ENCODE measurements at regions not wholly inside any gene's neighbourhood (a gene's known extent, or its start where the extent isn't known, plus 50 kb on each side); places are given as distances from the start of the nearest gene placed in this dataset.

DNA sequence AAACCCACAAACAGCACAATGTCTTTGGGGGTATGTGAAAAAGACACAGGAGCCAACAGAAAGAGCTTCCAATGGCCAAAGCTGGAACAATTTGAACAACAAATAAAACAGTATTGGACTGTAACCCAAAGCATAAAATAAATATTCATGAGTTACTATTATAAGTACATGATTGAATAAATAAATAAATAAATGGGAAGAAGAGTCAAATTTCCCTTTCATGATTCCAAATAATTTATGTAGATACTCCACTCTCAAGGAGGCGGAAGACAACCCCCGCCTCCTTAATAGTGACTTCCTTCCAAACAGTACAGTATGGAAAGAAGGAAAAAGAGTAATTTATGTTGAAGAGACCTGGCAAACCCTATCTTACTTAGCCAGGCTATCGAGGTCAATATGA is 124.4 kb upstream of the P2RY1 start:
- Histone ChIP-seq H3K79me2 (ENCODE audit: insufficient read depth, low read length) (no peaks in the 10 kb centered on the region), H2AFZ (ENCODE audit: low read depth, low read length, poor library complexity, severe bottlenecking) (no peak overlapping the region), H4K20me1 (ENCODE audit: insufficient read depth) (no peaks in the 10 kb centered on the region), H3K9me2 (ENCODE audit: insufficient read depth) (no peaks in the 10 kb centered on the region), H3K36me3 (ENCODE audit: control insufficient read depth in 1 of 2, insufficient read depth in 2 of 2, low read length in 2 of 2) (no peaks in the 10 kb centered on the region), H3K4me3 (replicated peaks in 1 of 2; ENCODE audit: low read depth in 1 of 2, low read length in 2 of 2) (no peak overlapping the region), H3K4me2 (ENCODE audit: low read length) (no peak overlapping the region), H3K4me1 (ENCODE audit: control insufficient read depth in 1 of 2, insufficient read depth in 2 of 2, low read length in 2 of 2) (no peaks in the 10 kb centered on the region), H3K9me3 (ENCODE audit: control insufficient read depth in 1 of 2, insufficient read depth in 1 of 2, low read depth in 1 of 2, low read length in 2 of 2) (no peaks in the 10 kb centered on the region), H3K9ac (ENCODE audit: low read length) (no peak overlapping the region), H3K27ac (ENCODE audit: low read depth, low read length) (no peak overlapping the region), H3K27me3 (ENCODE audit: insufficient read depth, low read length) (no peaks in the 10 kb centered on the region)
- intact Hi-C loops (cut with micrococcal nuclease): no loop called here
- DNase-seq (ENCODE audit: low read depth, low spot score): no peak
- no peak for ATAC-seq
- RAD21 ChIA-PET (ENCODE audit: low non-redundant PET in 1 of 2, low total read pairs in 2 of 2, uncharacterized antibody in 2 of 2, unreplicated experiment in 2 of 2): no interaction called here
- CTCF ChIA-PET: no interaction called here
- TF ChIP-seq SRF (IDR thresholded peaks at IDR 0.05; ENCODE audit: low read depth) (no peak), CEBPB (IDR thresholded peaks at IDR 0.05; ENCODE audit: low read depth) (no peak), JUND (IDR thresholded peaks at IDR 0.05) (no peak), POLR2A (IDR thresholded peaks at IDR 0.05; ENCODE audit: borderline replicate concordance, extremely low read depth, insufficient read depth, insufficient read length) (no peak), EZH2 (IDR thresholded peaks at IDR 0.05) (no peak)
- no TSS peak for BruUV-seq (replicated peaks)
- POLR2A ChIA-PET: no interaction called here

DNA sequence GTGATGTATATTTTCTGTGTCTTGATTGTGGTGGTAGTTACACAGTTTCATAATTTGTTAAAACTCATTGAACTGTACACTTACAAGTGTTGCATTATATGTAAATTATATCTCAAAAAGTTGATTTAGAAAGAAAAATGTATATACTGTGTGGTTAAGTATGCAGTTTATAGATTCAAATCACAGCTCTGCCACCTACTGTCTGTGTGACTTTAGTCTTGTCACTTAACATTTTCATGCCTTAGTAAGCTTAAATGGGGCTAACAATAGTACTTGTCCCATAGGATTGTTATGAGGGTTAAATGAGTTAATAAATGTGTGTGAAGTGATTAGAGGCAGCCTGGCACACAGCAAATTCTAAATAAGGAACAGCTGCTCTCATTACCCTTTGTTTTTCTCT is 120.9 kb upstream of the P2RY1 start:
- ChIA-PET RAD21 (ENCODE audit: low non-redundant PET in 1 of 2, low total read pairs in 2 of 2, uncharacterized antibody in 2 of 2, unreplicated experiment in 2 of 2) (no interaction called here), CTCF (no interaction called here), POLR2A (no interaction called here)
- Histone ChIP-seq H3K9me2 (ENCODE audit: insufficient read depth) (no peaks in the 10 kb centered on the region), H3K27ac (ENCODE audit: low read depth, low read length) (no peak overlapping the region), H3K4me3 (replicated peaks in 1 of 2; ENCODE audit: low read depth in 1 of 2, low read length in 2 of 2) (no peak overlapping the region), H3K36me3 (ENCODE audit: control insufficient read depth in 1 of 2, insufficient read depth in 2 of 2, low read length in 2 of 2) (no peaks in the 10 kb centered on the region), H3K27me3 (ENCODE audit: insufficient read depth, low read length) (no peaks in the 10 kb centered on the region), H3K4me2 (ENCODE audit: low read length) (no peak overlapping the region), H3K4me1 (ENCODE audit: control insufficient read depth in 1 of 2, insufficient read depth in 2 of 2, low read length in 2 of 2) (peaks cover 0 to 3% of the 10 kb centered on the region in 2 experiments; a peak in 2 of 4 replicates), H3K79me2 (ENCODE audit: insufficient read depth, low read length) (no peaks in the 10 kb centered on the region), H3K9ac (ENCODE audit: low read length) (no peak overlapping the region), H2AFZ (ENCODE audit: low read depth, low read length, poor library complexity, severe bottlenecking) (no peak overlapping the region), H3K9me3 (ENCODE audit: control insufficient read depth in 1 of 2, insufficient read depth in 1 of 2, low read depth in 1 of 2, low read length in 2 of 2) (no peaks in the 10 kb centered on the region), H4K20me1 (ENCODE audit: insufficient read depth) (no peaks in the 10 kb centered on the region)
- intact Hi-C loops (cut with micrococcal nuclease): no loop called here
- DNase-seq (ENCODE audit: low read depth, low spot score) (no peak), ATAC-seq (no peak; the same call in 1 of the 2 replicates)
- BruUV-seq (replicated peaks): no TSS peak
- TF ChIP-seq RAD21 (IDR thresholded peaks at IDR 0.05; ENCODE audit: low read depth): peak; percentile 22; the same call in 1 of the 2 replicates
- TF ChIP-seq ZBTB33 (IDR thresholded peaks at IDR 0.05; ENCODE audit: extremely low read depth, insufficient replicate concordance, low read length): no peak
- 0 out of 6 replicates have a peak, but pooled peaks of 1 of the 3 experiments have one; percentile 3 for TF ChIP-seq CTCF (IDR thresholded peaks at IDR 0.05 in 2 of 3, conservative IDR thresholded peaks at IDR 0.05 in 1 of 3; ENCODE audit: borderline replicate concordance in 1 of 3, insufficient read depth in 1 of 3, low read depth in 2 of 3, low read length in 2 of 3)
